ENCODE measurements at regions not wholly inside any gene's neighbourhood (a gene's known extent, or its start where the extent isn't known, plus 50 kb on each side); places are given as distances from the start of the nearest gene placed in this dataset.

DNA sequence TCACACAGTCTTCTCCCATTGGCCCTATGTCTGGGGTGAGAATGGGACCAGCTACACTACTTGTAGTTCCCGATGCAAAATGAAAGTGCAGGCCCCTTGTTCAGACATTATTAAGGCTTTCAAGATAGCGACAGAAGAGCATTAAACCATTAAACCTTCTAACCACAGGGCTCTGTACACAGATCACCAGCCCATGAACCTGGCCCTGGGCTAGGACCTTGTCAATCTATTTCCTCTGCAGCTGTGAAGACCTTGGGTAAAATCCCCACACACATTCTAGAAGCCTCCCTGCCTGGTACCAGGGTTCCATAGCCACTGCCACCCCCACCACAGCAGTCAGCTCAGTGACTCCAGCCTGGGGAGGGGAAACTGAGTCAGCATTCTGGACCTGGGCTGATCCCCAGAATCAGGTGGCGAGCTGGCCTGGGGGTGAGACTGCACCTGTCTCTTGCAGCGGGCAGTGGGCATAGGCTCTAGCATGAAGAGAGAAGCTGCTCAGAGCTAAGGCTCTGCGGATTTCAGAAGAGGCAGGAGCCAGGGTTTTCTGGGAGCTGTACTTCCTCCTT is 119.7 kb upstream of the LHX1 start:
- TF ChIP-seq, protein P1, sequence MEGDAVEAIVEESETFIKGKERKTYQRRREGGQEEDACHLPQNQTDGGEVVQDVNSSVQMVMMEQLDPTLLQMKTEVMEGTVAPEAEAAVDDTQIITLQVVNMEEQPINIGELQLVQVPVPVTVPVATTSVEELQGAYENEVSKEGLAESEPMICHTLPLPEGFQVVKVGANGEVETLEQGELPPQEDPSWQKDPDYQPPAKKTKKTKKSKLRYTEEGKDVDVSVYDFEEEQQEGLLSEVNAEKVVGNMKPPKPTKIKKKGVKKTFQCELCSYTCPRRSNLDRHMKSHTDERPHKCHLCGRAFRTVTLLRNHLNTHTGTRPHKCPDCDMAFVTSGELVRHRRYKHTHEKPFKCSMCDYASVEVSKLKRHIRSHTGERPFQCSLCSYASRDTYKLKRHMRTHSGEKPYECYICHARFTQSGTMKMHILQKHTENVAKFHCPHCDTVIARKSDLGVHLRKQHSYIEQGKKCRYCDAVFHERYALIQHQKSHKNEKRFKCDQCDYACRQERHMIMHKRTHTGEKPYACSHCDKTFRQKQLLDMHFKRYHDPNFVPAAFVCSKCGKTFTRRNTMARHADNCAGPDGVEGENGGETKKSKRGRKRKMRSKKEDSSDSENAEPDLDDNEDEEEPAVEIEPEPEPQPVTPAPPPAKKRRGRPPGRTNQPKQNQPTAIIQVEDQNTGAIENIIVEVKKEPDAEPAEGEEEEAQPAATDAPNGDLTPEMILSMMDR (conservative IDR thresholded peaks at IDR 0.05; ENCODE audit: low read depth), result no peak
- POLR2A ChIA-PET (ENCODE audit: low non-redundant PET), result no interaction called here
- CTCF ChIA-PET, result no interaction called here

DNA sequence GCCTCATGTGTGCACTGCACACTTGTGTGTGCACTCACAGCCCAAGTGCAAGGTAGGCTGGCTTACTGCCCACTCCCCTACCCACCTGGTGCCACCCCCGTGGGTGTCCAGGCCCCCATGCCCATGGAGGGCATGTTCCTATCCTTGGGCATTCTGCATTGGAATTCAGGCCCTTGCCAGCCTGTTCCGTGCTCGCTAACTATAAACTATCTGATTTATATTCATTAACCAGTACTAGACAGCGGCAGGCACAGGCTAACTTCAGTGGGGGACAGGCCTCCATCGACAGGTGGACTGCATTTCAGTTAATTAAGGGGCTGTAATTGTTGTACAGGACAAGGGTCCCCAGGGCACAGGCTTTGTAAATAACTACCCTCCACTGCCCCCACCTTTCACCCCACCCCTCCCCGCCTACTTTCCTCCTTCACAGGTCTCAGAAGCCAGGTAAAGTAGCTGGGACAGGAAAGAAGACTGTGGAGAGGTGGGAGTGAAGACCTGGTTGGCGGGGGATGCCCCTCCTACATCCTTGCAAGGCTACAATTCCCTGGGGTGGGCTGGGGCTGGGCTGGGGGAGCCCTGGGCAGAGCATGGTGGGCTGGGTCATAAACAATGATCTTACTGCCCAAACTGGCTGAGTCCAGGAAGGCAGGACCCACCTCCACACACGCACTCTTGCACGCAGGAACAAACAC is 119.0 kb upstream of the LHX1 start:
- POLR2A ChIA-PET (ENCODE audit: low non-redundant PET), result no interaction called here
- TF ChIP-seq, protein P1 (conservative IDR thresholded peaks at IDR 0.05; ENCODE audit: low read depth), result no peak
- CTCF ChIA-PET, result no interaction called here
- no peak for DNase-seq (ENCODE audit: low spot score)
- no peak overlapping the region for H3K27ac ChIP-seq

More for the DNA sequence above, 119.7 kb upstream of the LHX1 start:
- H3K27ac ChIP-seq, result no peak overlapping the region
- no peak for DNase-seq (ENCODE audit: low spot score)

DNA sequence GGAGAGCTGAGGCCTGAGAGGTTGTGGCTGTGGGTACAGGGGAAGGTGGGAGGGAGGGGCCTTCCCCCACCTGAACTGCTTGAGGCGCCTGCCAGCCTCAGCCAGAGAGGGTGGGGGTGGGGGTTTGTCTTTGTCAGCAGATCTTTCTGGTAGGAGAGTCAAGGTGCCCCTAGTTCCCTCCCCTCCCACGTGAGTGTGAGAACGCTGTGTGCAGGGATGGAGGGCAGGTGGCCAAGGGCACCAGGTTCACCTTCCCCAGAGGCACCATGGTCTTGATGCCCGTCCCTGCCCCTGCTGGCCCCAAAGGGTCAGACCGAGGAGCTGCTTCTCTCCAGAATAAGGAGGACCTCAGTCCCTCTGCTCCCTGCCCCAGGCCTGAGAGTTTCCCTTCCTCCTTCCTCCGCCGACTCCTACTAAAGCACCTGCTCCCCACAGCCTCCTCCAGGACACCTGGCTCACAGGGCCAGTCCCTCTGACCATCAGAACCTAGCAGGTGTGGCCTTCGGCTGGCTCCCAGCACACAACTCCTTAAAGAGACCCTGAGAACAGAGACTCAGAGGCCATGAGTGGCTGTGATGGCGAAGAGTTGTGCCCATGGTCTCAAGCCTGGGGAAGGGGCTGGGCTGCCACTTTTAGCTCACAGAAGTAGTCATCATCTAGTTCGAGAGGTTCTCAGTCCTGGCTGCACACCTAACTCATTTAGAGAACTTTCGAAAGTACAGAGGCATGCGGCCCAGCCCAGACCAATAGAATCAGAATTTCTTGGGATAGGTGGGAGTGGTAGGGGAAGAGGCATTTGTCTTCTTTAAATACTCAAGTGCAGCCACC is 113.2 kb upstream of the LHX1 start:
- TF ChIP-seq, protein P1 (conservative IDR thresholded peaks at IDR 0.05; ENCODE audit: low read depth), result no peak
- no peak for DNase-seq (ENCODE audit: low spot score)
- CTCF ChIA-PET, result interaction anchor here (0.7 kb wide), 1 partner anchor 128 kb away, joined by 4 read pairs; no protein-coding TSS in a partner anchor
- H3K27ac ChIP-seq, result no peak overlapping the region
- POLR2A ChIA-PET (ENCODE audit: low non-redundant PET), result no interaction called here

DNA sequence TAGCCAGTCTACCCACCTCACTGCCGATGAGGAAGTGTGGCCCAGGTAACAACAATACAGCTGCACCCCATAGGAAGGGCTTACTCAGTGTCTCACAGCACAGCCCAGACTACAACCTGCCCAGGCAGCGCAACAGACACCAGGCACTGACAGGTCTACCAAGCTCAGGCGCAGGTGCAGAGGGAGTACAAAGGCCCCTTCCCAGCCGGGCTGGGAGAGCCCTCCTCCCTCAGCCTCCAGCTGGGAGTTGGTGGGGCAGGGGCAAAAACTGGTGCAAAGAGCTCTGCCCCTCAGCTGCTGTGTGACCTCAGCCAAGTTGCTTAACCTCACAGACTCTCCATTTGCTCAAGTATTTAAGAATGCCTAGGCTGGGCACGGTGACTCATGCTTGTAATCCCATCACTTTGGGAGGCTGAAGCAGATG is 112.6 kb upstream of the LHX1 start:
- no peak overlapping the region for H3K27ac ChIP-seq
- POLR2A ChIA-PET (ENCODE audit: low non-redundant PET), result no interaction called here
- DNase-seq (ENCODE audit: low spot score), result no peak
- CTCF ChIA-PET, result interaction anchor here (0.7 kb wide), 1 partner anchor 129 kb away, joined by 4 read pairs; no protein-coding TSS in a partner anchor
- TF ChIP-seq, protein P1 (conservative IDR thresholded peaks at IDR 0.05; ENCODE audit: low read depth), result no peak

DNA sequence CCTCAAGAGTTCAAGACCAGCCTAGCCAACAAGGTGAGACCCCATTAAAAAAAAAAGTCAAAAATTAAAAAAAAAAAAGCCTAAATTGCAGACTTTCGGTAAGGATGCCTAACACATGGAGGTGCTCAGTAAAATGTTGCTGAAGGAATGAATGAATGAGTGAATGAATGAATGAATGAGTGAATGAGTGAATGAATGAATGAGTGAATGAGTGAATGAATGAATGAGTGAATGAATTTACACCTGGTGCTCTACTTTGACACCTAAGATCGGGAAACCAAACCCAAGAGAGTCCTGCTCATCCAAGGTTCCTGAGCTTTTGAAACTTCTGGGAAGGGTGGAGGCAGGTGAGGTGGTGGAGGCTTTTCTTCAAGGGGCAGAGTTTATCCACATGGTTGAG is 112.2 kb upstream of the LHX1 start:
- TF ChIP-seq, protein P1 (conservative IDR thresholded peaks at IDR 0.05; ENCODE audit: low read depth), result no peak
- ChIA-PET CTCF (interaction anchor here (0.7 kb wide), 1 partner anchor 129 kb away, joined by 4 read pairs; no protein-coding TSS in a partner anchor), POLR2A (ENCODE audit: low non-redundant PET) (no interaction called here)

DNA sequence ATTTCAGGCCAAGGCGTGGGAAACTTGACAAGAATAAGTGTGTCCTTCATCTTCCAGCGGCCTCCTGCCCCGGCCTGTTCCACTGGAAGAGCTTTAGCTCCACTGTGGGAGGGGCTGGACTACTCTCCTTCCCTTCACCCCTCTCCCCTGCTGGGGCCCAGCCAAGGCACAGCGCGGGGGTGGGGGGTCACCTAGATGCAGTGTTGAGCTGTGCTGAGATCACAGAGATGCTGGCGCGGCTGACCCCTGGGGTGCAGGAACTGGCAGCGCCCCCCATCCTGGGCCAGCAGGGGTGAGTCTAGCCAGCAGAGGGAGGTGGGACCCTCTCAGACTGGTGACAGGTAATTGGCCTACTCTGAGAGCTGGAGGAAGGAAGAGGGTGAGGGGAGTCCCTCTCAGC is 111.8 kb upstream of the LHX1 start:
- no peak for DNase-seq (ENCODE audit: low spot score)
- ChIA-PET CTCF (no interaction called here), POLR2A (ENCODE audit: low non-redundant PET) (no interaction called here)
- H3K27ac ChIP-seq, result no peak overlapping the region
- TF ChIP-seq, protein P1 (conservative IDR thresholded peaks at IDR 0.05; ENCODE audit: low read depth), result no peak

More for the DNA sequence above, 112.2 kb upstream of the LHX1 start:
- no peak for DNase-seq (ENCODE audit: low spot score)
- H3K27ac ChIP-seq, result no peak overlapping the region

Measured in RWPE1 (cell line).